HG02973 (cell line): ENCODE measurements at regions not wholly inside any gene's neighbourhood (a gene's known extent, or its start where the extent isn't known, plus 50 kb on each side); places are given as distances from the start of the nearest gene placed in this dataset.

Source experiments
- ATAC-seq: cut with Tn5 transposase; IDR thresholded peaks from one replicate; pipeline ENCODE4 v1.9.1; 2021; ENCODE audit warnings: moderate library complexity; ENCODE audit not compliant: unreplicated experiment

DNA sequence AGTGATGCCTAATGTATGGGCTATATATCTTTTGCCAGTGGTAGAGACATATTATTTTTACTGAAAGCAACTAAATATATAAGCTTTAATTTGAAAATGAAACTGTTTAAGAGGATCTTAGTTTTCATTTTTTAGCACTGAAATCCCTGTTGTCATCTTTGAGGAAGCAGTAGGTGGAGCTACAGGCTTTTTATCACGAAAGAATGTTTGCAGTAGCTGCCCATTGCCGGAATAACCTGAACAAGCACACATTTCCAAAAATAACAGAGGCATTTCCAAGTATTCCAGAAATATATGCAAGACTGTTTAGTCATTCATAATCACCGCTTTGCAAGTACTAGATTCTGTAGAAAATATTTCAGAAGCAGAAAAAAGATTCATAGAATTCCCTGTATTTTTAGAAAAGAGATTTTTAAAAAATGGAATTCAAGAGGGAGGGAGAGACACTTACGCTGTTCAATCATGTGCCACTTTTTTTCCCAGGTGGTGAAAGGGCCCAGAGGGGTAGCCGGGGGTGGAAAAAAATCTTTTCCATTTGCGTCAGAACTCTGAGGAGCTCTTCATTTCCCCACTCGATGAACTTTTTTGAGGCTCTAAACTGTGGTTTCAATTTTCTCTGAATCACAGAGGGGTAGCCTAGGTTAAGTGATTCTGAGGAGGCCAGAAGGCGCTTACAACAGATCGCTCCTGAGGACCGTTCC is 142.5 kb upstream of the FERMT1 start:
- no peak for ATAC-seq

DNA sequence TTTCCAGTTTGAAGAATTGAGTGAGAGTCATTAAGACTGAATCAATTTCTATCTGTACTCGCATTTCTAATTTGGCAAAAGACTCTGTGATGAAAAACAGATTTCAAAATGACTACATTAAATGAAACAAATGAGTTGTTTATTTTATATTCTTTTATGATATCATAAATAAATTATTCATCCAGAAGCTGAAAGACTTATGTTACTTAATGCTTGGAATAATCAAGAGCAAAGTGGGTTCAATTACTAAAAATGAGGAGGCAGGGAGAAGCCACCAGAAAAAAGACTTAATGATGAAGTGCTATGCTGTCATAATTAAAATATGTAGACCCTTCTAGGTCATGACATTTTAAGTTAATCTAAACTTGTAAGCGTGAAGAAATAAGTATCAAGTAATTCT is 130.6 kb upstream of the FERMT1 start:
- ATAC-seq = no peak

DNA sequence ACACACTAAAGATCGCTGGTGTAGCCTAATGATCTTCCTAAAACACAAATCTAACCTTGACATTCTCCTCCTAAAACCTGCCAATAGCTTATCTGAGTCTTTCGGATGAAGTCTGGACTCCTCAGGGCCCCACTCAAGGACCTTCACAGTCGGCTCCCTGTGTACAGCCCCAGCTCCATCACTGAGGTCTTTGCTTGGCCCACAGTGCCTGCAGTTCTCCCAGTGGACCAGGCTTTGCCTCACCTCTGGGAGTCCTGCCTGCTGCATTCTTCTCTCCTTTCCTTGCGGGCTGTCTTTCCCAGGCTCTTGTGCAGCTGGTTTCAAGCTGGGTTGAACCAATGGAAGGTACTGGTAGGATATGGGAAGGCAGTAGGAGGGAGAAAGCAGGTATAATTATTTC is 122.6 kb upstream of the FERMT1 start:
- ATAC-seq = no peak

DNA sequence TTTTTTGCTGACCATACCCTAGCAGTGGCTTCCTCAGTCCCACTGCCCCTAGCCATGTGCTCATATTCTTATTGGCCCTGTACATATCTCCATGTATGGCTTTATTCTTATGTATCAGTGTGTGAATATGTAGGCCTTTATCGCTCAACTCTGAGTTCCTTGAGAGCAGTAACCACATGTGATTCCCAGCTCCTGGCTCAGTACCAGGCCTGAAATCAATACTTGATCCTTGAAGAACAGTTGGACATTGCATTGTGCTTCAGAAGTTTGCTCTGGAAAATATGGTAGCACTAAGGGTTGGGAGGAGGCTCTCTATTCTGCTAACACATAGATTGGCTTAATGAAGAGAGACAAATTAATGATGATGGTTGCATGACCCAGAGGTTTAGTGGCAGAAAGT is 118.8 kb upstream of the FERMT1 start:
- no peak for ATAC-seq

DNA sequence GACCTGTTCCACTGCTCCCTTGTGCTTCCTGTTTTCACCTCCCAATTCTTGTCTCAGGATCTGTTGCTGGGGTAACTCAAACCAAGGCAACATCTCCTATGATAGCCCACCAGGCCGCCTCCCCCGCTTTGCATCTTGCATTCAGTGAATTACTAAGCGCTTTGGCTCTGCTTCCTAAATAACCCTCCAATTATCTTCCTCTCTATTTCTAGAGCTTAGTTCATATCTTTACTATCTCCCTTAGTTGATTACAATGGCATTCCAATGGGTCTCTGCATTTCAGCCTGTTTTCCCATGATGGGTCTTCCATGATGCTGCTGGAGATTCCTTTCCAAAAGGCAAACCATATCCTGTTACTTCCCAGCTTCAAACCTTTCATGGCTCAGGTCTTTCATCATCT is 117.2 kb upstream of the FERMT1 start:
- no peak for ATAC-seq

DNA sequence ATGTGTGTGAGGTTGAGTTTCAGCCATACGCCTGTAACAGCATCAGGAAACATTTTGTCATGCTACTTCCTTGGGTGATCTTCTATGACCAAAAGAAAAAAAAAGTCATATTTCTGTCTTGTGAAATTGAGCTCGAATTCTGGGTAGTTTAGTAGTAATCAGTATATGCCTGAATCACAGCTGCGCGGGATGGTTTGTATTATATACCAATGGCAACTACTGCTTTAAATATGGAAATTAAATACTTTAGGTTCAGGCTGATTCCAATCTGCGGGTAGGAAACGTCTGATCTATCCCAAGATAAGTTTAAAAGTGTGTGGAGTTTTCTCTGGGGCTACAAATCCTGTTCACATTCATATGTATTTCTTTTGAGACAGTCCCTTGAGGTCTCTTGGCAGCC is 115.6 kb upstream of the FERMT1 start:
- ATAC-seq = no peak

DNA sequence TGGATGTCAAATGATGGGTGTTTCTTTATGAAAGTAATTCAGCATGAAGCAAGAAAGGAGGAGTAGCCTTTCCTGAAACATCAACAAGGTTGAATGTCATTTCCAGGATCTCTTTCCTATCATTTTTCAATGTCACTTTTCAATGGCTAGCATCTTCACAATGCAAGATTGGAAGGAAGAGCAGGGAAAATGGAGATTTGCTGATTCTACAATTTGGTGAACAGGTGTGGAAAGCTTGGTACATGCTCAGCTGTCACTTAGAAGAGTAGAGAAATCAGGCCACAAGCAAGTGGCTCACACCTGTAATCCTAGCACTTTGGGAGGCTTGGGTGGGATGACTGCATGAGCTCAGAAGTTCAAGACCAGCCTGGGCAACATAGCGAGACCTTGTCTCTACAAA is 112.7 kb upstream of the FERMT1 start:
- no peak for ATAC-seq

DNA sequence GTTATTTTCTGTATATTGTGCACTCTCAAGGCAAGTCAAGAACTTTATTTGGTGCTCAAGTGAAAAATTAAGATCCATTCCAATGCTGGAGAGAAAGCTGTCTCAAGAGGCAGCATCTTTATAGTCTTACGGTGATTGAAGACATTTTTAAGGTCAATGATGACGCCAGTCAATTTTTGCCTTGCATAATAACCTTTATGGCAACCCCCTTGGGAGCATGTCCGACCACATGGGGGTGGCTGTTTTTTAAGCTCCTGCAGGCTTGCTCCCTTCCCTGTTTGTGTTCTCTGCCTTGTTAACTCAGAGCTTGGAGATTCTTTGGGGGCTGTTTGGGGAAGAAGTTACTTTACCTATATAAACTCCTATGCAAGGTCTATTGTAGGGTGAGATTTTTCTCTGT is 109.6 kb upstream of the FERMT1 start:
- no peak for ATAC-seq

DNA sequence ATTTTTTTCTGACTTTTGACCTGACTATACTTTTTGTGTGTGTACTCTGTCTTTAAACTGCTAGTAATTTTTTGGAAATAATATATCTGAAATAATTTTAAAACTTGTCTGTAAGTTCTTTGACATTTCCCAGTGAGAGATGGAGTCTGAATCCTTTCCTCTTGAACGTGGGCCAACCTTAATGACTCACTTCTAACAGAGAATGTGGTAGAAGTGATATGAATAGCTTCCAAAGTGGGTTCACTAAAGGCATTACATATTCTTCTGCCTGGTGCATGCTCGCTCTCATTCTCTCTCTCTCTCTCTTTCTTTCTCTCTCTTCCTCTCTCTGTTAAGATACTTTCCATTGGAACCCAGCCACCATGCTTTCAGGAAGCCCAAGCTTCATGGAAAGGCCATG is 108.7 kb upstream of the FERMT1 start:
- no peak for ATAC-seq

DNA sequence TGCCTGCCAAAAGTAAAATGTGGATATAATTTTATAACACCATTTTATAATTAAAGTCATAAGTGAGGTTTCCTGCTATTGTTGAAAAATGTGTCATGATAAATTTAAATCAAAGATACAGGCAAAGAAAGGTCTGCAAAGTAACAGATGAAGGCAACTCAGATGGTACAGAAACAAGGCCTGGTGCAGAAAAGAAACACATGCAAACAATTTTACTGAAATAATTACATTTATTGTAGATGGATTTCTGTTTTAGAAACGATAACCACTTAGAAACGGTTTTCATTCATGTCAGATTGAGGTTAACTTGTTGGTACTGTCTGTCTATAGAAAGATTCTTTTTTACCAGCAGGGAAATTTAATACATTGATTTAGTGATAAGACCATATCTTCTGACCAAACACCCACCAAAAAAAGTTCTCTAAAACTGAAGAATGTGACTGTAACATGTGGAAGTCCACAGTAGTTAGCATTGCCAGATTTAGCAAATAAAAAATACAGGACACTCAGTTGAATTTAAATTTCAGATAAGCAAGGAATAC is 105.5 kb upstream of the FERMT1 start:
- no peak for ATAC-seq

DNA sequence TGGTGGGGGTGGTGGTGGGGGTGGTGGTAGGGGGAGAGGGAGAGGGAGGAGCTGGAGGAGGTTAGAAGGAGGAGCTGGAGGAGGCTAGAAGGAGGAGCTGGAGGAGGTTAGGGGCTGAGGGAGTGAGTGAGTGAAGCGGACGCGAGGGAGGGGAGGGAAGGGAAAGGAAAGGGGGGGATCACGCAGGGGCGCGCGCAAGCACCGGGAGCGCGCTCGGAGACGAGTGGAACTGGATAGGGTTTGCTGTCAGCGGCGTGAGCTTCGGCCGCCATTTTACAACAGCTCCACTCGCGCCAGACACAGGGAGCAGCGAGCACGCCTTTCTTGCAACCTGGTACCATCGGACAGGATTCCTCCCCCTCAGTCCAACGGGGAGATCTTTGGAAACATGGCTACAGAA is 90.5 kb upstream of the FERMT1 start:
- ATAC-seq = no peak

DNA sequence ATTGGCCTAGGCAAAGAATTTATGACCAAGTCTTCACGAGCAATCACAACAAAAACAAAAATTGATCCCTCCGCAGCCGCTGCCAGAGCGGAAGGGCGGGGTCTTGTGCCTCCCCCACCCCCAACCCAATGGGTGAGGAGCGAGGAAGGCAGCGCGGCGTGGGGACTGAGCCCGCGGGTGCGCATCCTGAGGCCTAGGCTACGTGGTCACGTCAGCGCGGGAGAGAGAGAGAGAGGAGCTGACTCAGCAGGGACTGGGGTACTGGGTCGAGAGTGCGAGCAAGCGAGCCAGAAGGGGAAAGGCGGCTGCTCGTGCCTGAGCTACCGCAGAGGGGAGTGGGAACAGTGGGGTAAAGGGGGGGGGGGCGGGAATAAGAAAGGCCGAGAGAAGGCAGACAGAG is 90.1 kb upstream of the FERMT1 start:
- no peak for ATAC-seq

DNA sequence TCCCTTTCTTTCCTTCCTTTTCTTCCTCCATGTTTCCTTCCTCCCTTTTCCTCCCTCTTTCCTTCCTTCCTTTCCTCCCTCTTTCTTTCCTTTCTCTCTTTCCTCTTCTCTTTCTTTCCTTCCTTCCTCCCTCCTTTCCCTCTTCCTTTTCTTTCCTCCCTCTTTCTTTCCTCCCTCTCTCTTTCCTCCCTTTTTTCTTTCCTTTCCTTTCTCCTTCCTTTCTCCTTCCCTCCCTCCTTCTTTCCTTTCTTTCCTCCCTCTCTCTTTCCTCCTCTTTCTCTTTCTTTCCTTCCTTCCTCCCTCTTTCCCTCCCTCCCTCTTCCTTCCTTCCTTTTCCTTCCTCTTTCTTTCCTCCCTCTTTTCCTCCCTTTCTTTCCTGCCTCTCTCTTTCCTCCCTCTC is 86.3 kb upstream of the FERMT1 start:
- ATAC-seq = no peak

DNA sequence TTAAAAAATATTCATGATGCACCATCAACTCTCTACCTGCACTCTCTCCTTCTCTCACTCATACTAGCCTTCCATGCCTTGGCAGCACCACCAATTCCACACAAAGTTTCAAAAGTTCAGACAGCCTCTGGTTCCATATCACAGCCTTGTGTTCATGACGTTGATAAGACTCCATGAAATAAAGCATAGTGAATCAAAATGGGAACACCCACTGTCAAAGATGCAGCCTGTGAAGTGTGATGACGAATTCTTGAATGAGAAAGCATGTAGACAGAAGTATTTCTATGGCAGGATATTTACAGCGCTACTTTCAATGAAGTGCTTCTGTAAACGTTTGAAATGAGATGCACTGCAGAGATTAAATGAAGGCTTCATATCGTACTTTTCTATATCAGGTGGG is 77.3 kb upstream of the FERMT1 start:
- no peak for ATAC-seq

DNA sequence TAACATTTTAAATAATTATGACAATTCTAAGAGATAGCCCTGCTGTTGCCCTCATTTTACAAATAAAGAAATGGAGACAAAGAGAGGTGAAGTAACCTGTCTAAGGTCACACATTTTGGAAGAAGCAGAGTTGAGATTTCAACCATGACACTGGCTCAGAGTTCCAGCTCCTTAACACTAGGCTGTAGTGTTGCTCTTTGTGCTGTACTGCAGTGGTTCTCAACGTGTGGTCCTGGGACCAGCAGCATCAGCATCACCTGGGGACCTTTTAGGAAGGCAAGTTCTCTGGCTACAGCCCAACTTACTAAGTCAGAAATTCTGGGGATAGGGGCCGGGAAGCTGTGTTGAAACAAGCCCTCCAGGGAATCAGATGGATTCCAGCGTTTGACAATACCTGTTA is 62.4 kb upstream of the FERMT1 start:
- ATAC-seq = no peak

DNA sequence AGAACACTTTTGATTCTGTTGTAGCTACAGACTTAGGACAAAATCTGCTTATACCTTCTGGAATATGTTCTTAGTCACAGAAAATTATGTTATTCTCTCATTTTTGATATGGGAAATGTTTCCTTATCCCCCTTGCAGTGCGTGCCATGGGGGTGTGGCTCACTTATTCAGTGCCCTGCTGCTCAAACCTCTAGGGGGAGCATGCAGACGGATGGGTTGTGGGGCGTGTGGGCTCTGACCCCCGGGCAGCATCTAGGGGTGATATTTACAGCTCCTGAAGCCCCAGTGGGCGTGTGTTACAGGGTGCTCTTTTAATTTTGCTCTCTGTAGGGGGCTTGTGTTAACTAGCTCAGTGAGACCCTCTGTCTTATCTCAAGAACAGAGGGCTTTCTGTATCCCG is 61.3 kb upstream of the FERMT1 start:
- ATAC-seq = no peak

DNA sequence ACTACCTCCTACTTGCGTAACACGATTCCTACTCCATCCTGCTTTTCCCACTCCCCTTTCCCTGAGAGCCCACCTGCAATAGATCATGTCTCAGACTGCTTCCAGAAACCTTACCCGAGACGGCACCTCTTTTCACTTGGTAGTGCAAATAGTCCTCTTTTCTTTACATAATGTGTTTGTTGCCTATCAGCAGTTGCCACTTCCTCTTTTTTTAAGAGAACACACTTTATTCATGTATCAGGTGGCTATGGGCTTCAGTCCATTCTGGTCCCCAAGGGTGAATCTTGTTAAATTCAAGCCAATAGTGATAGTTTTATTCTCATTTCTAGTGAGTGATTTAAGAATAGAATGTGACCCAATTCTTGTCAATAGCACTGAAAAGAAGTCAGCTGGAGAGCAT is 57.7 kb upstream of the FERMT1 start:
- ATAC-seq = no peak

DNA sequence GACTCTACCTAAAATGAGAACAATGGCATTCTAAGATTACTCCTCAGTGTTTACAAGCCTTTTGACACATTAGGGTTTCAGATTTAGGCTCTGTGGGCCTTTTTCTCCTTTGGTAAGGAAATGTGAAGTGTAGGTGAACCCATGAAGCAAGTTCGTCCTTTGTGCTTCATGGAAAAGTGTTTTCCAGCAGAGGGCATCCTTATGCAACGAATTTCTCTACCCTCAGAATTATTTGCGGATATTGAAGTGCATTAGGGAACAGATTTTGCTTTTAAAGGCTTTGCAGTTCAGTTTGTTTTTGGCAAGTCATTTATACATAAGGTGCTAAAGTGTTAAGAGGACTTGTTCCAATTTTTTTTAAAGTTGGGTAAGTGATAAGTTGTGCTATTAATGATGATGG is 55.7 kb upstream of the FERMT1 start:
- ATAC-seq = no peak

DNA sequence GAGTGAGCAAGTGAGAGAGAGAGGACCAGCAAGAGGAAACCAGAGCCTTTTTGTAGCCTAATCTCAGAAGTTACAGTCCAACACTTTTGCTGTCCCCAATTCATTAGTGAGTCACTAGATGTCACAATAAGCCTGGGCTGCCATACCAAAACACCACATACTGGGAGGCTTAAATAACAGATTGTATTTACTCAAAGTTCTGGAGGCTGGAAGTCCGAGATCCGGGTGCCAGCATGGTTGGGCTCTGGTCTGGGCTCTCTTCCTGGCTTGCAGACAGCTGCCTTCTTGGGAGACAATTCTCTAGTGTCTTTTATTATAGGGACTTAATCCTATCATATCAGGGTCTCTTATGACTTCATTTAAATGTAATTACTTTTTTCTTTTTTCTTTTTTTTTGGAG is 50.7 kb upstream of the FERMT1 start:
- ATAC-seq = no peak
